WTC11 (cell line): ENCODE measurements at regions not wholly inside any gene's neighbourhood (a gene's known extent, or its start where the extent isn't known, plus 50 kb on each side); places are given as distances from the start of the nearest gene placed in this dataset.

Experiments used
- ATAC-seq: fragments of 200-7000 bp; cut with Tn5 transposase; 2 replicates; pipeline ENCODE4 v1.10.0; 2021; ENCODE audit warnings: mild to moderate bottlenecking, moderate library complexity
- CTCF ChIA-PET: fragments of 300-600 bp; sonication (Branson Sonifier 250); formaldehyde crosslinking; loops from one replicate; lab custom pipeline; 2021; ENCODE audit warnings: antibody characterized with exemption; lab: Charles Lee
- POLR2A ChIA-PET: fragments of 350-600 bp; sonication (Branson Sonifier 250); formaldehyde crosslinking; loops from one replicate; lab custom pipeline; 2021; ENCODE audit warnings: antibody characterized with exemption; lab: Charles Lee
- DNase-seq: peaks from one replicate; pipeline ENCODE4 v3.0.0; 2021; ENCODE audit warnings: low spot score
- H3K27ac Mint-ChIP-seq: 2 replicates; pipeline ENCODE4 v1.8.0; 2021; ENCODE audit warnings: mixed read lengths
- H3K27me3 Mint-ChIP-seq: 2 replicates; pipeline ENCODE4 v1.8.0; 2021; ENCODE audit warnings: low read depth, mild to moderate bottlenecking, moderate library complexity, mixed read lengths
- H3K36me3 Mint-ChIP-seq: 2 replicates; pipeline ENCODE4 v1.8.0; 2021; ENCODE audit warnings: mixed read lengths
- H3K4me1 Mint-ChIP-seq: 2 replicates; pipeline ENCODE4 v1.8.0; 2022; ENCODE audit warnings: mixed read lengths
- H3K4me3 Mint-ChIP-seq: 2 replicates; pipeline ENCODE4 v1.8.0; 2021; ENCODE audit warnings: mild to moderate bottlenecking, moderate library complexity, mixed read lengths
- H3K9me3 Mint-ChIP-seq: 2 replicates; pipeline ENCODE4 v1.8.0; 2021; ENCODE audit warnings: mixed read lengths
- ARID4B ChIP-seq: sonication (generic); formaldehyde crosslinking; IDR thresholded peaks from 2 replicates; pipeline ENCODE4 v1.8.0; 2023; ENCODE audit warnings: missing genetic modification reagents, mild to moderate bottlenecking, borderline replicate concordance
- CTCF ChIP-seq: fragments of 200-600 bp; IDR thresholded peaks from 2 replicates; pipeline ENCODE4 v1.8.0; 2022; ENCODE audit warnings: antibody characterized with exemption
- E2F1 ChIP-seq: sonication (generic); formaldehyde crosslinking; IDR thresholded peaks from 2 replicates; pipeline ENCODE4 v1.8.0; 2022; ENCODE audit warnings: mild to moderate bottlenecking, missing genetic modification reagents
- E2F5 ChIP-seq: sonication (generic); formaldehyde crosslinking; IDR thresholded peaks from 2 replicates; pipeline ENCODE4 v1.8.1; 2022; ENCODE audit warnings: mild to moderate bottlenecking, moderate library complexity, missing genetic modification reagents
- ETV6 ChIP-seq: sonication (generic); formaldehyde crosslinking; IDR thresholded peaks from 2 replicates; pipeline ENCODE4 v1.8.1; 2022; ENCODE audit warnings: mild to moderate bottlenecking, missing genetic modification reagents
- FOXK1 ChIP-seq: sonication (generic); formaldehyde crosslinking; IDR thresholded peaks from 2 replicates; pipeline ENCODE4 v1.8.0; 2022; ENCODE audit warnings: mild to moderate bottlenecking, moderate library complexity, missing genetic modification reagents
- GTF2I ChIP-seq: fragments of 250-450 bp; sonication (Bioruptor Pico); conservative IDR thresholded peaks from 2 replicates; pipeline ENCODE4 v1.4.0; 2021; ENCODE audit warnings: mild to moderate bottlenecking
- IRF1 ChIP-seq: sonication (generic); formaldehyde crosslinking; IDR thresholded peaks from 2 replicates; pipeline ENCODE4 v1.8.0; 2023; ENCODE audit warnings: missing genetic modification reagents
- KAT7 ChIP-seq: sonication (generic); formaldehyde crosslinking; IDR thresholded peaks from 2 replicates; pipeline ENCODE4 v1.8.1; 2023; ENCODE audit warnings: missing genetic modification reagents, mild to moderate bottlenecking, borderline replicate concordance
- MXD4 ChIP-seq: fragments of 250-450 bp; sonication (Bioruptor Pico); IDR thresholded peaks from 2 replicates; pipeline ENCODE4 v1.8.0; 2021; ENCODE audit warnings: mild to moderate bottlenecking, moderate library complexity, borderline replicate concordance
- RORB ChIP-seq: fragments of 250-450 bp; sonication (Bioruptor Pico); IDR thresholded peaks from 2 replicates; pipeline ENCODE4 v1.9.0; 2021; ENCODE audit warnings: mild to moderate bottlenecking
- SMAD3 ChIP-seq: sonication (generic); formaldehyde crosslinking; IDR thresholded peaks from 2 replicates; pipeline ENCODE4 v1.8.0; 2022; ENCODE audit warnings: missing genetic modification reagents, mild to moderate bottlenecking, borderline replicate concordance
- SOX15 ChIP-seq: fragments of 250-450 bp; sonication (Bioruptor Pico); IDR thresholded peaks from 2 replicates; pipeline ENCODE4 v1.9.0; 2021; ENCODE audit warnings: mild to moderate bottlenecking
- SP1 ChIP-seq: sonication (generic); formaldehyde crosslinking; conservative IDR thresholded peaks from 2 replicates; pipeline ENCODE4 v1.8.1; 2022; ENCODE audit warnings: missing genetic modification reagents
- TP53 ChIP-seq: sonication (generic); formaldehyde crosslinking; IDR thresholded peaks from 2 replicates; pipeline ENCODE4 v1.8.1; 2023; ENCODE audit warnings: mild to moderate bottlenecking, missing genetic modification reagents
- USF1 ChIP-seq: sonication (generic); formaldehyde crosslinking; IDR thresholded peaks from 2 replicates; pipeline ENCODE4 v1.8.0; 2022; ENCODE audit warnings: mild to moderate bottlenecking, missing genetic modification reagents
- USF2 ChIP-seq: sonication (generic); formaldehyde crosslinking; IDR thresholded peaks from 2 replicates; pipeline ENCODE4 v1.8.1; 2023; ENCODE audit warnings: mild to moderate bottlenecking, missing genetic modification reagents, moderate library complexity
- ZBTB21 ChIP-seq: sonication (generic); formaldehyde crosslinking; IDR thresholded peaks from 2 replicates; pipeline ENCODE4 v1.8.1; 2023; ENCODE audit warnings: mild to moderate bottlenecking, missing genetic modification reagents, borderline replicate concordance
- ZMAT4 ChIP-seq: fragments of 250-450 bp; sonication (Bioruptor Pico); IDR thresholded peaks from 2 replicates; pipeline ENCODE4 v1.9.0; 2021; ENCODE audit warnings: mild to moderate bottlenecking
- ZNF232 ChIP-seq: sonication (generic); formaldehyde crosslinking; IDR thresholded peaks from 2 replicates; pipeline ENCODE4 v1.8.0; 2022; ENCODE audit warnings: mild to moderate bottlenecking, missing genetic modification reagents
- ZNF263 ChIP-seq: sonication (generic); formaldehyde crosslinking; IDR thresholded peaks from 2 replicates; pipeline ENCODE4 v1.8.1; 2022; ENCODE audit warnings: low read depth, mild to moderate bottlenecking, moderate library complexity, missing genetic modification reagents
- ZNF281 ChIP-seq: sonication (generic); formaldehyde crosslinking; IDR thresholded peaks from 2 replicates; pipeline ENCODE4 v1.8.0; 2023; ENCODE audit warnings: mild to moderate bottlenecking, missing genetic modification reagents

- no peak for TF ChIP-seq IRF1 (CRISPR knock-in tag)
- TF ChIP-seq USF2 (CRISPR knock-in tag): no peak
- no peak for TF ChIP-seq E2F1
- no peak for TF ChIP-seq SP1 (CRISPR knock-in tag)
Measured at GRCh38 chr3:194933465-194933864, 247.8 kb downstream of the FAM43A start (continued).

GRCh38 chr3:194935061-194935460 lies 249.4 kb downstream of the FAM43A start:
- Mint-ChIP-seq H3K36me3 (peaks cover 7% of the 10 kb centered on the region; the same call in 1 of the 2 replicates), H3K4me3 (no peak overlapping the region), H3K27ac (no peak overlapping the region), H3K9me3 (peaks cover 28% of the 10 kb centered on the region), H3K4me1 (0 out of 2 replicates have a peak, but pooled peaks cover 4% of the 10 kb centered on the region), H3K27me3 (peaks cover 4% of the 10 kb centered on the region)
- no peak for ATAC-seq
- POLR2A ChIA-PET: no interaction called here
- CTCF ChIA-PET: interaction anchor here (1.1 kb wide), 2 partner anchors 248 to 252 kb away, joined by 3 read pairs; no protein-coding TSS in a partner anchor
- TF ChIP-seq ZNF263 (no peak), MXD4 (CRISPR knock-in tag) (no peak), CTCF (no peak), ZNF281 (no peak), FOXK1 (CRISPR knock-in tag) (no peak), GTF2I (CRISPR knock-in tag) (no peak), SOX15 (CRISPR knock-in tag) (no peak), ZMAT4 (CRISPR knock-in tag) (no peak), ZBTB21 (CRISPR knock-in tag) (no peak), ARID4B (CRISPR knock-in tag) (no peak), KAT7 (CRISPR knock-in tag) (no peak), USF1 (no peak), SMAD3 (CRISPR knock-in tag) (no peak), RORB (no peak), ZNF232 (no peak), ETV6 (no peak), TP53 (CRISPR knock-in tag) (no peak), E2F5 (CRISPR knock-in tag) (no peak)
- TF ChIP-seq, all 79 proteins: peak for 0
- DNase-seq: no peak
